Umbilical cord (tissue), 1 donor: ENCODE measurements at regions not wholly inside any gene's neighbourhood (a gene's known extent, or its start where the extent isn't known, plus 50 kb on each side); places are given as distances from the start of the nearest gene placed in this dataset.

ENCODE experiments used
- DNase-seq: peaks from one replicate; pipeline ENCODE4 v3.0.0-alpha.2; 2015; ENCODE audit warnings: low spot score

- no peak for DNase-seq
Measured at GRCh38 chr12:105949391-105949790, 189.4 kb downstream of the NUAK1 start.

- DNase-seq = no peak
Measured at GRCh38 chr12:105951732-105952131, 187.0 kb downstream of the NUAK1 start.

GRCh38 chr12:105954951-105955931 is 183.5 kb downstream of the NUAK1 start:
- peak; percentile 62 for DNase-seq

GRCh38 chr12:105955976-105956375 is 182.8 kb downstream of the NUAK1 start:
- DNase-seq = no peak

- no peak for DNase-seq
Measured at GRCh38 chr12:105956662-105957457, 181.9 kb downstream of the NUAK1 start.

- DNase-seq = no peak
Measured at GRCh38 chr12:105960319-105961083, 178.3 kb downstream of the NUAK1 start.

- no peak for DNase-seq
Measured at GRCh38 chr12:105961821-105962671, 176.7 kb downstream of the NUAK1 start.

- DNase-seq = no peak
Measured at GRCh38 chr12:105967038-105967776, 171.5 kb downstream of the NUAK1 start.

GRCh38 chr12:105968025-105968424 is 170.7 kb downstream of the NUAK1 start:
- no peak for DNase-seq

- DNase-seq = peak; percentile 40
Measured at GRCh38 chr12:105970885-105971284, 167.9 kb downstream of the NUAK1 start.

GRCh38 chr12:105974738-105975137 is 164.0 kb downstream of the NUAK1 start:
- no peak for DNase-seq

- no peak for DNase-seq
Measured at GRCh38 chr12:105975351-105975750, 163.4 kb downstream of the NUAK1 start.

- no peak for DNase-seq
Measured at GRCh38 chr12:105977236-105977635, 161.5 kb downstream of the NUAK1 start.

GRCh38 chr12:105977652-105978051 is 161.1 kb downstream of the NUAK1 start:
- no peak for DNase-seq

- no peak for DNase-seq
Measured at GRCh38 chr12:105978276-105978675, 160.5 kb downstream of the NUAK1 start.

GRCh38 chr12:105978686-105979085 is 160.1 kb downstream of the NUAK1 start:
- DNase-seq = no peak

GRCh38 chr12:105980085-105980484 is 158.7 kb downstream of the NUAK1 start:
- no peak for DNase-seq

GRCh38 chr12:105980533-105980932 is 158.2 kb downstream of the NUAK1 start:
- DNase-seq = no peak

GRCh38 chr12:105982022-105982421 is 156.7 kb downstream of the NUAK1 start:
- no peak for DNase-seq
